ENCODE measurements at regions not wholly inside any gene's neighbourhood (a gene's known extent, or its start where the extent isn't known, plus 50 kb on each side); places are given as distances from the start of the nearest gene placed in this dataset.
"Not testable (repeated sequence)": the region's sequence is repeated elsewhere in the genome, so short reads cannot be mapped to it uniquely, and the experiment has no call there.

DNA sequence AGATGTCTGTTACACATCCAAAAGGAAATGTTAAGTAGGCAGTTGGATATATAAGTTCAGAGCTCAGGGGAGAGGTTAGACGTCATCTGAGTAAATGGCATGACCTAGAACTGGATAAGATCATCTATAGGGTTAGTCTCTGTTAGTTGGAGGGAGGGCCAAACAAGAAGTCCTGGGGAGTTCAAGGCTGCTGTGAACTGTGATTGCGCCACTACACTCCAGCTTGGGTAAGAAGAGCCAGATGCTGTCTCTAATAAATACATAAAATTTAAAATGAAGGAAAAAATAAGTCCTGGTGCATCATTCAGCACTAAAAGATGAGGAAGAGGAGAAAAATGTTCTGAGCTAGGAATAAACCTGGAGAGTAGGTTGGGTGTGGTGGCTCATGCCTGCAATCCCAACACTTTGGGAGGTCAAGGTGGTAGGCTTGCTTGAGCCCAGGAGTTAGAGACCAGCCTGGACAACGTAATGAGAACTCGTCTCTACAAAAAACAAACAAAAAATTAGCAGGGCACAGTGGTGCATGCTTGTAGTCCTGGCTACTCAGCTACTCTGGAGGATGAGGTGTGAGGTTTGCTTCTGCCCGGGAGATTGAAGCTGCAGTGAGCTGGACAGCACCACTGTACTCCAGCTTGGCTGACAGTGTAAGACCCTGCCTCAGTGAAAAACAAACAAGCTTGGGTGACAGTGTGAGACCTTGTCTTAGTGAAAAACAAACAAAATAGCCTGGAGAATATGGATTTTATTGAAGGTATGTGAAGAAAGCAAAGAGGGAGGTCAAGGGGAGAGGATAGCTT is 123.6 kb downstream of the ACTBL2 start:
- H3K36me3 Mint-ChIP-seq: no peaks in the 10 kb centered on the region
- no peaks in the 10 kb centered on the region for H3K4me1 Mint-ChIP-seq (ENCODE audit: unreplicated experiment)
- H3K9me3 Mint-ChIP-seq: no peaks in the 10 kb centered on the region
- DNase-seq (ENCODE audit: extremely low spot score, unreplicated experiment): no peak
- no peak overlapping the region for H3K4me3 Mint-ChIP-seq
- no peaks in the 10 kb centered on the region for H3K27me3 Mint-ChIP-seq
- H3K27ac Mint-ChIP-seq: no peak overlapping the region
- TF ChIP-seq, protein P1, sequence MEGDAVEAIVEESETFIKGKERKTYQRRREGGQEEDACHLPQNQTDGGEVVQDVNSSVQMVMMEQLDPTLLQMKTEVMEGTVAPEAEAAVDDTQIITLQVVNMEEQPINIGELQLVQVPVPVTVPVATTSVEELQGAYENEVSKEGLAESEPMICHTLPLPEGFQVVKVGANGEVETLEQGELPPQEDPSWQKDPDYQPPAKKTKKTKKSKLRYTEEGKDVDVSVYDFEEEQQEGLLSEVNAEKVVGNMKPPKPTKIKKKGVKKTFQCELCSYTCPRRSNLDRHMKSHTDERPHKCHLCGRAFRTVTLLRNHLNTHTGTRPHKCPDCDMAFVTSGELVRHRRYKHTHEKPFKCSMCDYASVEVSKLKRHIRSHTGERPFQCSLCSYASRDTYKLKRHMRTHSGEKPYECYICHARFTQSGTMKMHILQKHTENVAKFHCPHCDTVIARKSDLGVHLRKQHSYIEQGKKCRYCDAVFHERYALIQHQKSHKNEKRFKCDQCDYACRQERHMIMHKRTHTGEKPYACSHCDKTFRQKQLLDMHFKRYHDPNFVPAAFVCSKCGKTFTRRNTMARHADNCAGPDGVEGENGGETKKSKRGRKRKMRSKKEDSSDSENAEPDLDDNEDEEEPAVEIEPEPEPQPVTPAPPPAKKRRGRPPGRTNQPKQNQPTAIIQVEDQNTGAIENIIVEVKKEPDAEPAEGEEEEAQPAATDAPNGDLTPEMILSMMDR (conservative IDR thresholded peaks at IDR 0.05): no peak

DNA sequence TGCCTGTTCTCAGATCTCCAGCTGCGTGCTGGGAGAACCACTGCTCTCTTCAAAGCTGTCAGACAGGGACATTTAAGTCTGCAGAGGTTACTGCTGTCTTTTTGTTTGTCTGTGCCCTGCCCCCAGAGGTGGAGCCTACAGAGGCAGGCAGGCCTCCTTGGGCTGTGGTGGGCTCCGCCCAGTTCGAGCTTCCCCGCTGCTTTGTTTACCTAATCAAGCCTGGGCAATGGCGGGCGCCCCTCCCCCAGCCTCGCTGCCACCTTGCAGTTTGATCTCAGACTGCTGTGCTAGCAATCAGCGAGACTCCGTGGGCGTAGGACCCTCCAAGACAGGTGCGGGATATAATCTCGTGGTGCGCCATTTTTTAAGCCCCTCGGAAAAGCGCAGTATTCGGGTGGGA is 125.8 kb downstream of the ACTBL2 start:
- not testable (repeated sequence) for H3K36me3 Mint-ChIP-seq; H3K27ac Mint-ChIP-seq; H3K27me3 Mint-ChIP-seq; H3K4me1 Mint-ChIP-seq (ENCODE audit: unreplicated experiment); DNase-seq (ENCODE audit: extremely low spot score, unreplicated experiment); H3K9me3 Mint-ChIP-seq; H3K4me3 Mint-ChIP-seq

DNA sequence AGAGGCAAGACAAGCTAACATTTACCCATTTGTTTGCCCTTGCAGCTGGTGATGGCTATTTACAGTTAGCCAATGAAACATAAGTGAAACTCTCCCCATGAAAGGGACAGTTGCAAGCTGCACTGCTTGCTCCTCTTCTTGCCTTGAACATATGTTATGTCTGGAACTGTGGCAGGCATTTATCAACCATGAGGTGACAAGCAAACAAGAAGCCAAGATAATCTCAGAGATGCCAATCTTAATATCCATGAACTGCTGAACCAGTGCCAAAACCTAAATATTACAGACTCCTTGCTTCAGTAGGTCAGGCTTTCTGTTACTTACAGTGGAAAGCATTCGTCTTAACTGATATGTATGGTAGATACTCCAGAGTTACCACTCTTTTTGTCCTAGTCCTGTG is 133.4 kb downstream of the ACTBL2 start:
- no peak overlapping the region for H3K27ac Mint-ChIP-seq
- no peaks in the 10 kb centered on the region for H3K36me3 Mint-ChIP-seq
- H3K9me3 Mint-ChIP-seq: peaks cover 6% of the 10 kb centered on the region
- no peaks in the 10 kb centered on the region for H3K27me3 Mint-ChIP-seq
- H3K4me1 Mint-ChIP-seq (ENCODE audit: unreplicated experiment): peaks cover 5% of the 10 kb centered on the region
- DNase-seq (ENCODE audit: extremely low spot score, unreplicated experiment): no peak
- TF ChIP-seq, protein P1 (conservative IDR thresholded peaks at IDR 0.05): no peak
- H3K4me3 Mint-ChIP-seq: no peak overlapping the region

DNA sequence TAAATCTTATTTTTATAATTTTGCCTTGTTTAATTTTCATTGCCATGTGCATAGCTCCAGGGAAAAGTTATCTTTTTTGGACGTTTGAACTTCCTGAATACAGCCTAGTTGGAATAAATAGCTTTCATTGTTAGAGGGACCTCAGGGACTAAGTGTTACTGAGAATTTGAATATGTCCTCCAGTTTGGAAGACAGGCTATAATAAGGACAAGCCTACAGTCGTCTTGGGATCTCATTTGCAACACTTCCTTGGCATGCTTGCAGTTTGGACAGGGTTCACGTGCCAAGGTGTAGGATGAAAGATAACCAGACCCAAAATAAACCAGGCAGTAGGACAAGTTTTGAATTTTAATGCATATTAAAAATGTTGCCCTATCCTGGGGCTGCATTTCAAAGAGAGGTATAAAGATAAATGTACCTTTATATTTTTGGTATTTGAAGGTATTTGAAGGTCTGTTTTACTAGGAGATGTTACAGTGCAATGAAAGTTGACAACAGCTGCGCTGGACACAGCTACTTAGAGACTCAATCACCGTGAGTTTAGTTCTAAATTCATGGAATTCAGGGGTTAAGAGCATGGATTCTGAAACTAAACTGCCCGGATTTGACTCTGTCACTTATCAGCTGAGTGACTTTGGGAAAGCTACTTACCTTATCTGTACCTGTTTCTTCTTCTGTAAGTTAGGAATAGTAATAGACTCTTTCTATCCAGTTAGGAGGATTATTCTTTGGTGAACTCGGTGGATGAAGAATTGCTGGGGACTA is 134.1 kb downstream of the ACTBL2 start:
- TF ChIP-seq, protein P1 (conservative IDR thresholded peaks at IDR 0.05): no peak

DNA sequence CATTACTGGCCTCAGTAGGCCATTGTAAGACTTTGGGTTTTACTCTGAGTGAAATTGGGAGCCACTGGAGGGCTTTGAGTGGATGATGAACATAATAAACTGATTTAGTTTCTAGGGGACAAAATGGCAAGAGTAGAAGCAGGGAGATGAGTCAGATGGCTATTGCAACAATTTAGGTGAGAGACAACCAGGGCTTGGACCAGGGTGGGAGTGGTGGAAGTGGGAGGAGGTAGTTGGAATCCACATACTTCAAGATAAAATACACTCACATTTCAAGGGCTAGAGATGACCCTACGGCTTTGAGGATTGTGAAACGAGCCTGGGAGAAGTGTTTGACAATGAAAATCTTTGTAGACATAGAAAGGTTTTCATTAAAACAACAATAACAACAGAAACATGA is 136.3 kb downstream of the ACTBL2 start:
- Mint-ChIP-seq H3K27ac (no peak overlapping the region), H3K27me3 (no peaks in the 10 kb centered on the region), H3K4me1 (ENCODE audit: unreplicated experiment) (peaks cover 5% of the 10 kb centered on the region), H3K4me3 (no peak overlapping the region), H3K36me3 (no peaks in the 10 kb centered on the region), H3K9me3 (peaks cover 6% of the 10 kb centered on the region)
- no peak for DNase-seq (ENCODE audit: extremely low spot score, unreplicated experiment)
- TF ChIP-seq, protein P1 (conservative IDR thresholded peaks at IDR 0.05): no peak

More for the DNA sequence above, 134.1 kb downstream of the ACTBL2 start:
- no peaks in the 10 kb centered on the region for H3K36me3 Mint-ChIP-seq
- no peak overlapping the region for H3K27ac Mint-ChIP-seq
- H3K9me3 Mint-ChIP-seq: peaks cover 6% of the 10 kb centered on the region
- DNase-seq (ENCODE audit: extremely low spot score, unreplicated experiment): no peak
- no peak overlapping the region for H3K4me3 Mint-ChIP-seq
- peaks cover 5% of the 10 kb centered on the region for H3K4me1 Mint-ChIP-seq (ENCODE audit: unreplicated experiment)
- H3K27me3 Mint-ChIP-seq: no peaks in the 10 kb centered on the region

DNA sequence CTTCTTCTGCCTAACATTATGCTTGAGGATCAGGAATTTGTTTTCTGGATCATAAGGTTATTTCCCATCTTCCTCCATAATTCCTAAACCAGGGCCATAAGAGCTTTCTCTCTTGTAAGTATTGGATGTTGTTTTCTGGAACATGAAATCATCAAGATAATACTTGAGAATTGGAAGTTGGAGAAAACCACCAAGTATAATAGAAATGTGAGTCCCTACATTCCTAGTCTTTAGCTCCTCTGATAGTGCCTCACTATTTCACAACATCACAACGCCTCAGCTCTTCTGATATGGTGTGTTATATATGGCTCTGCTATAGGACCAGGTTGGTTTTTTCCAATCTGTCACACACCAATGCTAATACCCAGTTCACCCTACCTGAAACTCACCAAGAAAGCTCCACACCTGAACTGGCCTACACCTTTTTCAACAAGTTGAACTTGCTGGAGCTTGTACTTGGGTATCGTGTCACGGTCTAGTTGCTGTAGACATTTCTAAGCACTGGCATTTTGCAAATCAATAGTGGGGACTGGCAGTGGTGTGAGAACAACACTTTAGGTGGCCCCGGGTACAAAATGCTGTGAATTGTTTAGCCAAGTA is 141.1 kb downstream of the ACTBL2 start:
- no peak overlapping the region for H3K4me3 Mint-ChIP-seq
- no peak for DNase-seq (ENCODE audit: extremely low spot score, unreplicated experiment)
- H3K4me1 Mint-ChIP-seq (ENCODE audit: unreplicated experiment): peaks cover 11% of the 10 kb centered on the region
- no peaks in the 10 kb centered on the region for H3K27me3 Mint-ChIP-seq
- H3K36me3 Mint-ChIP-seq: no peaks in the 10 kb centered on the region
- TF ChIP-seq, protein P1 (conservative IDR thresholded peaks at IDR 0.05): no peak
- no peak overlapping the region for H3K27ac Mint-ChIP-seq
- H3K9me3 Mint-ChIP-seq: peaks cover 6% of the 10 kb centered on the region

Data from type B pancreatic cell (in vitro differentiated cells).